ENCODE measurements at regions not wholly inside any gene's neighbourhood (a gene's known extent, or its start where the extent isn't known, plus 50 kb on each side); places are given as distances from the start of the nearest gene placed in this dataset.
"Not testable (repeated sequence)": the region's sequence is repeated elsewhere in the genome, so short reads cannot be mapped to it uniquely, and the experiment has no call there.

DNA sequence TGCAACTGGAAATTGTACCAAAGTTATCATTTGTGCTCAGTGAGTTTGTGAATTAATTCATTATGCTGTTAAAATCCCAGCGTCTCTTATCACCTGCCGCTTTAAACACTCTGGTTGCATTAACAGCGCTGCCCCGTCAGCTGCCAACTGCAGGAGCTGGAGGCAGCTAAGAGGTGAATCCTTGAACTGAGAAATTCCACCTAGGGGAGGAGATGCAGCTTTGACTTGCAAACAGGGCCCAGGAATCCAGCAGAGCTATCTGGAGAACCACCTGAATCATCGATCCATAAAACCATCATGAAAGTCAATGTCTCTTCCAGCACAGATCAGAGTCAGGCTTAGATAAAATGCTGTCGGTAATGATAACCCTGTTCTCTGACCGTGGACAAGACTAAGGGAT, 140.7 kb upstream of the PTBP2 start:
- DNase-seq (ENCODE audit: low read depth, low spot score), result peak; percentile 57

DNA sequence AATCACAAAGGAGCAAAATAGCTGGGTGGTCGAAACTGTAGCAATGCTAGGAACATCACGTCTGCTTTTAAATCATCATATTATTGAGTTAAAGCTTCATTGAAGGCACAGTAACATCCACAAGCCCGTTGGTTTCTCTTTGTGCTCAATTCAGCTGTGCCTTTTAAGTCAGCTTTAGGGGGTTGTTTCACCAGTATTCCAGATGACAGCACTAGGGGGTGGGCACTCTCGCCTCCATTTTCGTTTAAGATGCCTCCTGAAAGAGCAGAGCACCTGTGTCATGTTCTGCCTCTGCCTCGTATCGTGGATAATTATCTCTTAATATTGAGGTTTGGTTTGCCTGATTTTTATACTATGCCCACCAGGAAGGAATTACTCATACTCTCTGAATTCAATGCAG, 139.8 kb upstream of the PTBP2 start:
- DNase-seq (ENCODE audit: low read depth, low spot score), result no peak

DNA sequence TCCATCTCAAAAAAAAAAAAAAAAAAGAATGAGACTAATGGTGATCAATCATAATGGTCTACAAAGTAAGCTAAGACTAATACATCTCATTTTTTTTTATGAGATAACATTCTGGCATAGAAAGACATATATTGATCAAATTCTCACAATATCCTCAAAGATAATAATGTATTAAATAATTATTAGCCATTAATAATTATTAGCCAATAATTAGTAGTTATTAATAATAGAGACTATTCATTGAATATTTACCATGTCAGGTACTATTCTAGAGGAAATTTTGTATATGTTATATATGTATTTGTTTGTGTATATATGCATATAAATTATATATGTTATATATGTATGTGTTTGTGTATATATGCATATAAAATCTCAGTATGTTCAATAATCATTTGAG, 137.7 kb upstream of the PTBP2 start:
- DNase-seq (ENCODE audit: low read depth, low spot score), result no peak

DNA sequence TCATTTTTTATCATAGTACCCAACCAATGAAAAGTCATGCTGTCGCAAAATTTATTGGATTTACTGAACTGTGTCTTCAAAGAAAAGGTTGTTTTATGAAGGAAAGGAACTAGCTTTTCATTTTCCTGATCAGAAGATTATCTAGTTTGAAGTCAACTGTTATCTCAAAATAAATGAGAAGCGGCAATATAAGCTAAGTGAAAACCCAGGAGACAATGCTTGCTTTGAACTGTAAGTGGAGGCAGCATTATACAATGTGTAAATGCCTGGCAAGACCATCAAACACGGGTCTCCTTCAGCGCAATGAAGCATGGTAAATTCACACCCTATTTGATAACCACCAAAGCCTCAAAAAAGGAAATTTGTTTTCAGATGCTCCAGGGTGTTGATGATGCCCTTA, 134.4 kb upstream of the PTBP2 start:
- no peak for DNase-seq (ENCODE audit: low read depth, low spot score)

DNA sequence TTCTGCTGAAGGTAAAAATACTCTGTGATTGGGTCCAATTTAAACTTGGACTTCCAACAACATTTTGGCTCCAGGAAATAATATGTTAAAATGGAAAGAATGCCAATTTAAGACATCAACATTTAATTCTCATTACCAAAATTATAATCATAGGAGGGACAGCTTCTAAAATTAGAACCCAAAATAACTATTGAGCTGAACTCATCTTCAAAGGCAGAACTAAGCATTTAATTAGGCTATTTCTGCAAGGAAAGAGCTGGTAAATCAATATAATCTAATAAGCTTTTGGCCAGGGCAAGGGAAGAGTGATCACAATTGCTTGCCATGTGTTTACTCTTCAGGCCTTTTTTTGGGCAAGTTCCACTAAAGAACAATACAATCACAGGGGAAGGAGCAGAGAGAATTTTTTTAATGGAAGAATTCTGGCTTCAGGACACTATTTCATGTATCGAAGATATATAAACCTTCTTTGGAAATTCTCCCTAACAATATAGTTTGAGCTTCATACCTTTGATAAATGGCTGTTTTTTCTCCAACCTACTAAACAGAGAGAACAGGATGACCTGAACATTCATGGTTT, 133.1 kb upstream of the PTBP2 start:
- no peak for DNase-seq (ENCODE audit: low read depth, low spot score)

DNA sequence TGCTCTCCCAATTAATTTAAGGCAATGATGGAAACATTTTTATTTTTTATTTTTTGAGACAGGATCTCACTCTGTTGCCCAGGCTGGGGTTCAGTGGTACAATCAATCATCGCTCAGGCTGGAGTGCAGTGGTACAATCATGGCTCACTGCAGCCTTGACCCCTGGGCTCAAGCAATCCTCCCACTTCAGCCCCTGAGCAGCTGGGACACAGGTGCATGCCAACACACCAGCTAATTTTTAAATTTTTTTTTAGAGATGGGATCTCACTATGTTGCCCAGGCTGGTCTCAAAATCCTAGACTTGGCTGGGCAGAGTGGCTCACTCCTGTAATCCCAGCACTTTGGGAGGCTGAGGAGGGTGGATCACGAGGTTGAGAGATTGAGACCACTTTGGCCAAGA, 126.1 kb upstream of the PTBP2 start:
- DNase-seq (ENCODE audit: low read depth, low spot score), result not testable (repeated sequence)

DNA sequence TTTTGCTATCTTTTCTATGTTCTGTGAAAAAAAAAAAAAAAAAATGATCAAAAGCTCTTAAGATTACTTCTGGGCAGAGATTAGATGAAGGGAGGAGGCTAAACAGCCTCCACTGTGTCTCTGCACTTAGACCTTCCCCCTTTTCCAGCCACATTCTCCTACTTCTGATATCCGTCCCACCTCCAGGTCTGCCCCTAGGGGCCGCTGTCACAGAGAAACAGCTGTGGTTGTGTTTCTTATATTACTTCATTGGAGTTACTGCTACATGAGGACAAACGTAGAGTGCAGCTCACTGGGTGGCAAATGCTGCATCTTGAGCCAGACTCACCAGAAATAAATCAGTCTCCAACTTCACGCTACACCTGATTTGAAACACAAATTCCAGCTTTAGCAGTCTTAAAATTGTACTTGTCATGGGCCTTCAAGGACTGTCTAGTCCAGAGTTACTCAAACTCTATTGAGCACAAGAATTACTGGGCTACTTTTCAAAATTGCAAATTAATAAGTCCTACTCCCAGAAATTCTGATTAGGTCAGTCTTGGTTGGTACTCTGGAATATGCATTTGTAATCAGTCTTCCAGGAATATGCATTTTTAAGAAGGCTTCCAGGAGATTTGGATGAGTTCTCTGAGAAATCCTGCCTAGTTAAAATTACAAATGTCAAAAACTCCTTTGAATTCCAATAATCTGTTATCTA, 125.2 kb upstream of the PTBP2 start:
- DNase-seq (ENCODE audit: low read depth, low spot score), result peak; percentile 77

DNA sequence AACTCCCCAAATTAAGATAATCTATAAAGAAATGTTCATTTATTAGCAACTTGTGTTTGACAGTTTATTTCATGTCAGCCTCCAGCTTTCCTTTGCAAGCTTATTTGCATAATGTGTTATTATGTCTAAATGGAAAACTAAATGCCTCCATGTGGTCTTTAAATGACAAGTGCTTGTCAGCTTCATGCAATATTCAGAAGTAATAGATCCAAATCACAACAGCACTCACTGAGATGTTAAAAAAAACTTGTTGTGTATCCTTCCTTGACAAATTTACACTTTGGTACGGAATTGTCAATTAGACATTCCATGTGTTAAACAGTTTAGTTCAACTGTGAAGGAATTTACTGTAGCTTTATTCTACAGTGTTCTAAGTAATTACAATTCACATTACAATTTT, 124.4 kb upstream of the PTBP2 start:
- no peak for DNase-seq (ENCODE audit: low read depth, low spot score)

DNA sequence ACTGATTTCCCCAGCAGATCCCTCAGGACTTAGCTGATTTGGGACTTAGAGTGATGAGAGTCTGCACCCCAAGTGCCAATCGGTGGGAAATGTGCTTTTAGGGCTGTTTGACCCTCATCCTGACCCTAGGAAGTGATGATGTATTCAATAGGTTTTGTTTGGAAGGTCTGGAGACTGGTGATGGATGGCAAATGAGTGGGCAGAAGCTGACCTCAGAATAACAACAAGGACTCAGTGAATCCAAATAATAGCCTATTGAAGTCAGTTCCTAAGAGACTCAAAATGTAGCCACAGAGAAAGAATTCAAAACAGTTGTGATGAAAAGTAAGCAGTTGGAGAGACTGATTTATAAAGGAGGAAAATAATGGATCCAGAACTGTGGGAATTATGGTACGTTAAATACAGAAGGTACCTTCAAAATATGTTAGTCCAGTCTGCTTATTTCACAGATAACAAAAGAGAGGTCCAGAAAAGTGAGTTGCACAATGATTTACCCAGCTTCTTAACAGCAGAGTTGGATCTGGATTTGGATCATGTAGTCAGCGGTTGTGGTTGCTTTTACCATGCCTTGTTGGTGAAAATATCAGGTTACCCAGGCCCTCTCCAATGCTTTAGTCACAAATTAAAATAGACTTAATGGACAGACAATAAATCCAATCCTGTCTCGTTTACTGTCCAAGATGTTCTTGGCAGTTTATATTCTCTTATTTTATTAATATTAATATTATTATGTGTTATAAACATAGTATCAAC, 123.0 kb upstream of the PTBP2 start:
- DNase-seq (ENCODE audit: low read depth, low spot score), result no peak

DNA sequence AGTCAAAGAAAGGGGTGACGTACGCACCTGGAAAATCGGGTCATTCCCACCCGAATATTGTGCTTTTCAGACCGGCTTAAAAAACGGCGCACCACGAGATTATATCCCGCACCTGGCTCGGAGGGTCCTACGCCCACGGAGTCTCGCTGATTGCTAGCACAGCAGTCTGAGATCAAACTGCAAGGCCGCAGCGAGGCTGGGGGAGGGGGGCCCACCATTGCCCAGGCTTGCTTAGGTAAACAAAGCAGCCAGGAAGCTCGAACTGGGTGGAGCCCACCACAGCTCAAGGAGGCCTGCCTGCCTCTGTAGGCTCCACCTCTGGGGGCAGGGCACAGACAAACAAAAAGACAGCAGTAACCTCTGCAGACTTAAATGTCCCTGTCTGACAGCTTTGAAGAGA, 117.0 kb upstream of the PTBP2 start:
- not testable (repeated sequence) for DNase-seq (ENCODE audit: low read depth, low spot score)

DNA sequence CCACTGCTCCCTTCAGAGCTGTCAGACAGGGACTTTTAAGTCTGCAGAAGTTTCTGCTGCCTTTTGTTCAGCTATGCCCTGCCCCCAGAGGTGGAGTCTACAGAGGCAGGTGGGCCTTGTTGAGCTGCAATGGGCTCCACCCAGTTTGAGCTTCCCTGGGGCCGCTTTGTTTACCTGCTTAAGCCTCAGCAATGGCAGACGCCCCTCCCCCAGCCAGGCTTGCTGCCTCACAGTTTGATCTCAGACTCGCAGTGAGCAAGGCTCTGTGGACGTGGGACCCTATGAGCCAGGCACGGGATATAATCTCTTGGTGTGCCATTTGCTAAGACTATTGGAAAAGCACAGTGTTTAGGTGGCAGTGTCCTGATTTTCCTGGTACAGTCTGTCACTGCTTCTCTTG, 104.2 kb upstream of the PTBP2 start:
- DNase-seq (ENCODE audit: low read depth, low spot score), result not testable (repeated sequence)

DNA sequence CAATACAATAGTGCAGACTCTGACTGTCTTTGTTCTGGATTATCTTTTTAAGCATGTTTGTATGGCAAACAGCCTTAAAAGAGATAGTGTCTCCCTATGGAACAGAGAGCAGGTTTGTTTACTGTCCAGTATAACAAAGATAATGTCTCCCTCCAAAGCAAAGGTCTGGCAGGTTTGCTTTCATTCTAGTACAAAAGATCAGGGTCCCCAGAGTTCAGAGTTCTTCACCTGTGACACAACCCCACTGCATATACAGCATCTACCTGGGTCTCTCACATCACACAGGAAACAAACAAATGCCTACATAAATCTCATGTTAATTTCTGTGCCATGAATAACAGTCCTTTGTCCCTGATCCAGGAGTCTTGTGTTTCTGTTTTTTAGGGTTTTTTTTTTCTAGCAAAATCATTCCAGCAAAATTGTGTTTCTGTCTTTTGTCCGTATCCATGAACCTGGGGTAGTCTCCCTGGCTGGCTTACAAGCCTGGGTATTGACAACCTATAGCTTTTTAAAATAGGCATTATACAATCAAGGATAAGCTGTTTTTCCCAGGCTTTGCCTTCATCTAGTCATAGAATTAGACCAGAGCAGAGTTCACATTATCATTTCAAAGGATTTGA, 89.4 kb upstream of the PTBP2 start:
- no peak for DNase-seq (ENCODE audit: low read depth, low spot score)

DNA sequence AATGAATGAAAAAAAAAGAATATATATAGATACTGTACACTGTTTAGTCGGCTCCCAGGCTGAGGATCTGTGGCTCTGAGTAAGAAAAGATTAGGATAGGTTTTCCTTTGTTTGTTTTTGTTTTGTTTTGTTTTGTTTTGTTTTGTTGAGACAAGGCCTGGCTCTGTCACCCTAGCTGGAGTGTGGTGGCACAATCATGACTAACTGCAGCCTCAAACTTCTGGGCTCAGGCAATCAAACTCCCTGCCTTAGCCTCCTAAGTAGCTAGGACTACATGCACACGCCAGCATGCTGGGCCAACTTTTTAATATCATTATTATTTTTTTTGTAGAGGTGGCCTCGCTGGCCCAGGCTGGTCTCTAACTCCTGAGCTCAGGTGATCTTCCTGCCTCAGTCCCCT, 87.9 kb upstream of the PTBP2 start:
- no peak for DNase-seq (ENCODE audit: low read depth, low spot score)

DNA sequence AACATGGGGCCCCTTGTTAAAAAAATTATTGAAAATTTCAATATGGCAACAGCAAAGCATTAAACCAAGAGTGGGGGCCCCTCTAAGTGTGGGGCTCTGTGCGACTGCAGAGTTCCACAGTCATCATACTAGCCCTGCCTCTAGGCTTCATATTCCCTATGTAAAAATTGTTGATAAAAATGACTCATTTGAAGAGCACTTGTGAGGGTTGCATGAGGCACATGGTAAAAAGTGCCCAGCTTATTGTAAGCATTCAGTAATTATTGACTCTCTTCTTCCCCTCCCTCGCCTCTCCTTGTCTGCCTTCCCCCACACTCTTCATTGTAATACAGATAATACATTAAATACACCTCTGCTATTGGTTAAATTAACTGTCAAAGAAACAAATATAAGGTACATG, 86.7 kb upstream of the PTBP2 start:
- DNase-seq (ENCODE audit: low read depth, low spot score), result no peak

DNA sequence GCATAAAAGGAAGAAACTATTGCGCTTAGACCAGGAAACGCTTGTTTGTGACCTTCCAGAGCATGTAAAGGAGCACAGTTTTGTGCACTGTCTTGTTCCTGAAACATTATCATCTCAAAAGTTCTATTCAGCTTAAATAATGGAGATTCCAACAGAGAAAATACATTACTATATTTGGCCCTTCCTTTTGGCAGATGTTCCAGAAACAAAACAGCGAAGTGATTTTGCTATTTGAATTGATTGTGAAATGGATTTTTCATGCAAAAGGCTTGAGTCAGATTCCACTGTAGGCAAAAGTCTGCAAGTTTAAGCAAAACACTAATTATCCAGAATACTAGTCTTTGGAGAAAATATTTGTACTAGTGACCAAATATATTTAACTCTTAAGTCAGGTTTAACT, 80.3 kb upstream of the PTBP2 start:
- no peak for DNase-seq (ENCODE audit: low read depth, low spot score)

DNA sequence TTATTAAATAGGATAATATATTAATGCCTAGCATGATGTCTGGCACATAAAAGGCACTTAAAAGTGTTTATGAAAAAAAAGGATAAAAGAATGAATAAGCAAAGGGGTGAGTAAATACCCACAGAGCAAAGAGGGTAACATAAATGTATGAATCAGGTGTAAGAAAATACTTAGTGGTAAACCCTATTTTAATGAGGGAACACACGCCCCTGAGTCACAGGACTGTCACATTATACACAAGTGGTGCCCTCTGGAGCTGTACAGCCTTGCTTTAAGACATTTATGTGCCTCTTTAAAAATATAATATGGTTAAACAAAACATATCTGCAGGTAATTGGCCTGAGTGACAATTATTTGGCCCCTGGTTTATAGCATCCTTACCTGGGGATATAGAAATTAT, 78.1 kb upstream of the PTBP2 start:
- no peak for DNase-seq (ENCODE audit: low read depth, low spot score)

DNA sequence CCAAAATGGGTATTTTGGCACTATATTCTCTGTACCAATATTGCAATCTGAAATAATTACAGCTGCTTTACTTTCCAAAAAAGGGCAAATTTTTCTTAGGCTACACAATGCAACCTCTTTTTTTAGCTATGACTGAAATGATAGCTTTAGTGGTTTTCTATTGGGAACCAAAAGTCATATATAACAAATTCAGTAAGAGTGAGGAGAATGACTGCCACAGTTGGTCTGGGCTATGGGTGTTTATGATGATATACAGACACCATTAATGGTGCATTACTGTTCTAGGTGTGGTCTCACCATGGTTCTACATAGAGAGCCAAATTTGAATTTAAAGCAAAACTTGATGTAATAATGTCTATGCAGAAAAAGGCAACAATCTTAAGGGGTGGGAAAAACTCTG, 72.3 kb upstream of the PTBP2 start:
- no peak for DNase-seq (ENCODE audit: low read depth, low spot score)

DNA sequence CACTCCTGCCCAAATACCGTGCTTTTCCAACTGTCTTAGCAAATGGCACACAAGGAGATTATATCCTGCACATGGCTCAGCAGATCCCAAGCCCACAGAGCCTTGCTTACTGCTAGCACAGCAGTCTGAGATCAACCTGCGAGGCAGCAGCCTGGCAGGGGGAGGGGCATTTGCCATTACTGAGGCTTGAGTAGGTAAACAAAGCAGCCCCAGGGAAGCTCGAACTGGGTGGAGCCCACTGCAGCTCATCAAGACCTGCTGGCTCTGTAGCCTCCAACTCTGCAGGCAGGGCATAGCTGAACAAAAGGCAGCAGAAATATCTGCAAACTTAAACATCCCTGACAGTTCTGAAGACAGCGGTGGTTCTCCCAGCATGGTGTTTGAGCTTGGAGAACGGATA, 70.1 kb upstream of the PTBP2 start:
- DNase-seq (ENCODE audit: low read depth, low spot score), result no peak

DNA sequence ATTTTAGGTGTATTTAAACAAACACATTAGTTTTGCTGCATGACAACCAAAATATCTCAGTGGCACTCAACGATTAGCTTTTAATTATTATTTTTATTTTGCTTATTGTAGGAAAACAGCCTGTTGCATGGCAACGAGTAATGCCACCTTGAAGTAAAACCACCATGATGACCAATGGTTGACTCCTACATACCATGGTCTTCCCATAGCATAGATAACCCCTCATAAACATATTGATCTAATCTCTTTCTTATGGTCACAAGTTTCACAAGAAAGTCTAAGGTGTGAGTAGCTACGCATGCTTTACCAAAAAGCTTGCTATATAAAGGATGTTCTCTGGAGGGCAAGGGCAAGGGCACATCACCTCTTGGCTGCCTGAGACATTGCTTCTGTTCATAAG, 61.5 kb upstream of the PTBP2 start:
- DNase-seq (ENCODE audit: low read depth, low spot score), result no peak

DNA sequence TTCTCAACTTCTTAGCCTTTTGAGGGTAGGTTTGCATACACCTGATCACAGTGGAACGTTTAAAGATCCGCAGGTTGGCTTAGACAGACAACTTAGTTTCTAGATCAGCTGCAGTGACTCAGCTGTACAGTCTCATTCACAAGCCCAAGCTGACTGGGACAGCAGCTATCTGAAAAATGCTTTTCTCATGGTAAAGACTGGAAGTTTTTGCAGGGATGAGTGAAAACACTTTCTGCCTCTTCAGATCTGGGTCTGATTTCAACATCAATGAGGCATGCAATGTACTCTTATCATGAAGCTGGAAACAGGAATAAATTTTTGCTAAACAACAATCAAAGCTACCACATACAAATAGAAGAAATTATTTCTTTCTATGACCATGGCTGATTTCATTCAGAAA, 61.1 kb upstream of the PTBP2 start:
- DNase-seq (ENCODE audit: low read depth, low spot score), result no peak
